IPS-15b (cell line): ENCODE measurements at regions not wholly inside any gene's neighbourhood (a gene's known extent, or its start where the extent isn't known, plus 50 kb on each side); places are given as distances from the start of the nearest gene placed in this dataset.

ENCODE experiments used
- H3K27me3 ChIP-seq: one replicate; pipeline ENCODE4 v1.6.1; 2013; ENCODE audit warnings: low read length; ENCODE audit not compliant: control insufficient read depth, insufficient read depth
- H3K36me3 ChIP-seq: one replicate; pipeline ENCODE4 v1.6.1; 2013; ENCODE audit warnings: low read length; ENCODE audit not compliant: control insufficient read depth, insufficient read depth
- H3K4me1 ChIP-seq: one replicate; pipeline ENCODE4 v1.6.1; 2013; ENCODE audit warnings: mild to moderate bottlenecking, low read length; ENCODE audit not compliant: control insufficient read depth, insufficient read depth
- H3K4me3 ChIP-seq: one replicate; pipeline ENCODE4 v1.5.1; 2013; ENCODE audit warnings: low read depth, low read length
- H3K9ac ChIP-seq: one replicate; pipeline ENCODE4 v1.6.1; 2013; ENCODE audit warnings: low read depth, mild to moderate bottlenecking, low read length
- H3K9me3 ChIP-seq: one replicate; pipeline ENCODE4 v1.6.1; 2013; ENCODE audit warnings: mild to moderate bottlenecking, low read length; ENCODE audit not compliant: control insufficient read depth, insufficient read depth

DNA sequence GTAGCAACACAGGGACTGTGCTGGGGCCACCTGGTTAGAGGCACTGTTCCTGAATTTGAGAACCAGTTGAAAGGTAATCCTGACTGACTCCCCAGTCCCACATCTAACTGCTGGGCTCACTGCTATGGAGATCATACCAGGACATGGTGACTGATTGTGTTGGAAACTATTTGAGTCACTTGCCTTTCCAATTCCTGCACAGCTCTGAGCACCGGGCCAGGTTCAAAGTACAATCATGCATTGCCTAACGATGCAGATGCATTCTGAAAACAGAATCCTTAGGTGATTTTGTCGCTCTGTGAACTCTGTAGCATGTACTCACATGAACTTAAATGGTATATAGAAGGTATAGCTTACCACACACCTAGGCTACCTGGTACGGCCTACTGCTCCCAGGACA is 215.3 kb downstream of the BMP7 start:
- Histone ChIP-seq H3K4me1 (no peaks in the 10 kb centered on the region), H3K9ac (no peak overlapping the region), H3K4me3 (no peak overlapping the region), H3K36me3 (peaks cover 4% of the 10 kb centered on the region), H3K9me3 (no peaks in the 10 kb centered on the region), H3K27me3 (no peaks in the 10 kb centered on the region)

DNA sequence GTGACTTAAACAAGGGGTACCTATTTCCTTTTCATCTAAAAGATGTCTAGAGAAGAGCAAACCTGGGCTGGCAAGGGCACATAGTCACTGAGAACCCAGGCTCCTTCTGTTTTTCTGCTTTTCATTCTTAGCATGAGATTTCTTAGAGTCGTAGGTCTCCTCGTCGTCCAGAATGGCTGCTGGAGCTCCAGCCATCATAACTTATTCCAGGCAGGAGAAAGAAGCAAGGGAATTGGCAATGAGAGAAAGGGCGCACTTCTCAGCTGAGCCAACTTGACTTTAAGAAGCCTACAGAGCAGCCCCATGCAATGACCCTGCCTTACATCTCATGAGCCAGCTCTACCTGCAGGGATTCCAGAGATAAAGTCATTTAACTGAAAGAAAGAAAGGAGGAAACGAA is 213.4 kb downstream of the BMP7 start:
- Histone ChIP-seq H3K4me1 (no peaks in the 10 kb centered on the region), H3K9me3 (no peaks in the 10 kb centered on the region), H3K27me3 (no peaks in the 10 kb centered on the region), H3K9ac (no peak overlapping the region), H3K36me3 (peaks cover 4% of the 10 kb centered on the region), H3K4me3 (no peak overlapping the region)

DNA sequence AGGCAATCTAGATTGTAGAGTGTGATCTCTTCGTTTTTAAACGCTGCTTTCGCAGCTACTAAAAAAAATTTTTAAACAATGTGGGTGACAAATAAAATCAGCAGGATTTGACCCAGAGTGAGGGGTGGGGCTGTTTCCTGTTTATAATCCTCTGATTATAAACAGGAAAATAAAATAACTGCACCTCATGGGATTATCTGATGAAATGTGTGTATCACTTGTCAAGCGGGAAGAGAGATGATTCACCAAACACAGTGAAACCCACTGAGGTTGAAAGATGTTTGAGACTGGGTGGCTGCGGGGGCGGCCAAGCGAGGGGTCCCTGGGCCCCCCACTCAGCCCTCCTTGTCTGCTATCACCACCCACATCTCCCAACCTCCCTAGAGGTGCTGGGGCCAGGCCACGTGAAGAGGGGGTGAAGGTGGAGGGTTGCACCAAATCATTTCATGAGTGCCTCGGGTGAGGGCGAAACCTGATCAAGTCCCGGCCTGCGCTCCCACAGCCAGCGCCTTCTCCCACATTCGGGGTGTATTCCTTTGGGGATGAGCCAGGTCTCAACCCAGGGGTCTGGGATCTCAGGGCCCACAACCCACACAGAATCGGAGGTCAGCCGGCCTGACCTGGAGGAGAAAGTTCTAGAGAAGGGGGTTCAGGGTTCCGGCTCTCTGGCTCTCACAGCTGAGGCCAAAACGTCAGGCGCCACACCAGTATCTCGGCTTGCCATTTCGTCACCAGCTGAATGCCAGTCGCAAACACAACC is 212.5 kb downstream of the BMP7 start:
- Histone ChIP-seq H3K27me3 (no peaks in the 10 kb centered on the region), H3K4me1 (no peaks in the 10 kb centered on the region), H3K9me3 (no peaks in the 10 kb centered on the region), H3K36me3 (peaks cover 4% of the 10 kb centered on the region), H3K9ac (no peak overlapping the region), H3K4me3 (no peak overlapping the region)

DNA sequence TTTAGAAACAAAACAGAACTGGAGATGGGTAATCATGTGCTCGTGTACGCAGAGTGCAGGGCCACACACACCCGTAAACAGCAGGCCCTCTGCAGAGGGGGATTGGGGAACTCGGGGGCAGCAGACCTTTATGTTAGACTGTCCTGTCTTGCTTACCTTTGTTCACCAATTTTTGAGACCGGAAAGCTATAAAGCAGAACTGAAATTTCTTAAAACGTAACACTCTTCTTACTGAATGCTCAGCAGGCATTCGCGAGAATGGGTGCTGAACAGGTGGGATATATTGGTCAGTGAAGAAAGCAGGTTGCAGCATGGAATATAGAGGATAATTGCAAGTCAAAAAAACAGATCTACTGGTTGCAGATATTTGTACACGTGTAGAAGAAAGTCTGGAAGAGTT is 211.1 kb downstream of the BMP7 start:
- H3K9ac ChIP-seq, result no peak overlapping the region
- no peaks in the 10 kb centered on the region for H3K9me3 ChIP-seq
- no peaks in the 10 kb centered on the region for H3K4me1 ChIP-seq
- H3K4me3 ChIP-seq, result no peak overlapping the region
- H3K27me3 ChIP-seq, result no peaks in the 10 kb centered on the region
- peaks cover 4% of the 10 kb centered on the region for H3K36me3 ChIP-seq

DNA sequence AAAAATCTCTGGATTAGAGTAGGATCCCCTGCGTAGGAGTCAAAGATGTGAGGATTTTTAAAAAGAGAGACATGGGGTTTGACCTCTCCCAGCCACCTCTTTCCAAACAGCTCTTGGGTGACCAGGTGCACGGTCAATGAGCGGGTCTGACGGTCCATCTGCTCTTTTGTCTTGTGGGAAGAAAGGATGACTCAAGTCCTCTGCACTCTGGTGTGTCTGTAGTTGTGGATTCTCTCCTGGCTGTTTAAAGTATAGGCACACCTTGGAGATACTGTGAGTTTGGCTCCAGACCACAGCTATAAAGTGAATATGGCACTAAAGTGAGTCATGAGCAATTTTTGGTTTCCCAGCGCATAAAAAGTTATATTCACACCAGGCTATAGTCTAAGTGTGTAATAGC is 209.8 kb downstream of the BMP7 start:
- Histone ChIP-seq H3K4me3 (no peak overlapping the region), H3K36me3 (peaks cover 4% of the 10 kb centered on the region), H3K9ac (no peak overlapping the region), H3K4me1 (peaks cover 2% of the 10 kb centered on the region), H3K9me3 (no peaks in the 10 kb centered on the region), H3K27me3 (no peaks in the 10 kb centered on the region)

DNA sequence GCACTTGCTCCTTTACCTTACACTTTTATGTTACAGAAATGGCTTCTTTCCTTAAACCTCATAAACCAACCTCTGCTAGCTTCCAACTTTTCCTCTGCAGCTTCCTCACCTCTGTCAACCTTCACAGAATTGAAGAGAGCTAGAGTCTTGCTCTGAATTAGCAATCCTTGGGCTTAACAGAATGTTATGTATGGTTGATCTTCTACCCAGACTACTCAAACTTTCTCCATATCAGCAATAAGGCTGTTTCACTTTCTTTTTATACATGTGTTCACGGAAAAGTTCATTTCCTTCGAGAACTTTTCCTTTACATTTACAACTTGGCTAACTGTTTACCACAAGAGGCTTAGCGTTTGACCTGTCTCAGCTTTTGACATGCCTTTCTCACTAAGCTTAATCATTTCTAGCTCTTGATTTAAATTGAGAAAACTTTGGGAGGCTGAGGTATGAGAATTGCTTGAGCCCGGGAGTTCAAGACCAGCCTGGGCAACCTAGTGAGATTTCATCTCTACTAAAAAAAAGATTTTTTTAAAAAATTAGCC is 207.3 kb downstream of the BMP7 start:
- Histone ChIP-seq H3K4me3 (no peak overlapping the region), H3K4me1 (peaks cover 2% of the 10 kb centered on the region), H3K9ac (no peak overlapping the region), H3K36me3 (peaks cover 3% of the 10 kb centered on the region), H3K27me3 (no peaks in the 10 kb centered on the region), H3K9me3 (no peaks in the 10 kb centered on the region)

DNA sequence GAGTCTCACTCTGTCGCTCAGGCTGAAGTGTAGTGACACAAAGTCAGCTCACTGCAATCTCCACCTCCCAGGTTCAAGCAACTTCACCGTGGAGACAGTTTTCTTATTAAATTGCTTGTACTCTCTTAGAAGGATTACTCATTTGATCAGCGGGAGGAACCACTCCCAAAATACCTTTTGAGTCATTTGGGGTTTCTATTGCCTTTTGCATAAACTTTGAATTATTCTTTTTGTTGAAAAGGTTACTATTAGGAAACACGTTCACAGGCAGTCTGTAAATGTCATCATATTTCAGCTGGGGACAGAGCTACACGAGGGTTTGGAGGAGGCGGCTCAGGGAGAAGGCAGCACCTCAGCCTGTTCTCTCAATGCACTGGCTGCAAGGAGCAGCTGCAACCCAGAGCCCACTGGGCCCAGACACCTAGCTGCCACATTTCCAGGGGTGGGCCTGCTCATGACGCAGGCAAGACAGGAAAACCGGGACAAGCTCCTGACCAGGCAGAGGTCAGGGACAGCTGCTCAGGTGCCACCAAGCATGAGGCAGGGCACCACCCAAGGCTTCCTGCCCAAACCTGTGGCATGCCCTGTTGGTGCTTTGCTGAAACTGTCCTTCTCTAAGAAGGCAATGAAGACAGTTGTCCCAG is 205.9 kb downstream of the BMP7 start:
- H3K27me3 ChIP-seq, result no peaks in the 10 kb centered on the region
- H3K4me1 ChIP-seq, result peaks cover 2% of the 10 kb centered on the region
- H3K9me3 ChIP-seq, result no peaks in the 10 kb centered on the region
- H3K36me3 ChIP-seq, result no peaks in the 10 kb centered on the region
- no peak overlapping the region for H3K4me3 ChIP-seq
- H3K9ac ChIP-seq, result no peak overlapping the region

DNA sequence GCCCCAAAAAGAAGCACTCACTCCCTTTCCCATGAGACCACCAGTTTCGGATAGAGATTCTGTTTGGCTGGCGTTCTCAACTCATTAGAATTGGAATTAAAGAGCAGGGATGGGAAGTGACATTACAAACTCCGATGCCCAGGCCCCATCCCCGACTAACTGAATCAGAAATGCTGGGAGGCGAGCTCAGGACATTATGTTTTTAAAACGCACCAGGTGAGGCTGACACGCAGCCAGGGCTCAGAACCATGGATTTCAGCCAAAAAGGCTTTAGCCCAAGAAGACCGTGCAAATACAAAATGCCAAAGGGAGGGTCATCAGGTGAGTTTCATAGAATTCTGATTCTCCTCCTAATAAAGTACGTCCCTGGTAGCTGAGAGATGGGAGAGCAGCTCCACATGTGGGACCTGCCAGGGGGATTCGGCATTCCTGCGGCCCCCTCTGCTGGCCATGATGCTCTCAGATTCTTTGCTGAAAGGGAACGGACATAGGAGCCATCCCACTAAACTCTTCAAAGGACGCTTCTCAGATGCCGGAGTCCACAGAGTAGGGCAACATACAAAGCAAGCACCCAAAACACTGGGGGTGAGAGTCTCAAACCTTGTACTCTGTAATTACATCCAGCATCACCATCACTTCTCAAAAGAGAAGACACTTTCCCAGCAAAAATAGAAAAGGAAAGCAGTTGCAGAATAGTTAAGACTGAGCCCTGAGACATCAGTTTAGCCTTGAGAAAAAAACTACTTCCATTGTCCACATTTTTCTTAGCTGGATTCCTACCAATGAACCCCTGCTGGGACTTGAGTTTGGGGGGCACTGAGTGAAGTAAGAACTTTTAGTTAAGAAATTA is 205.2 kb downstream of the BMP7 start:
- Histone ChIP-seq H3K4me3 (no peak overlapping the region), H3K4me1 (peaks cover 2% of the 10 kb centered on the region), H3K9ac (no peak overlapping the region), H3K9me3 (no peaks in the 10 kb centered on the region), H3K36me3 (no peaks in the 10 kb centered on the region), H3K27me3 (no peaks in the 10 kb centered on the region)

DNA sequence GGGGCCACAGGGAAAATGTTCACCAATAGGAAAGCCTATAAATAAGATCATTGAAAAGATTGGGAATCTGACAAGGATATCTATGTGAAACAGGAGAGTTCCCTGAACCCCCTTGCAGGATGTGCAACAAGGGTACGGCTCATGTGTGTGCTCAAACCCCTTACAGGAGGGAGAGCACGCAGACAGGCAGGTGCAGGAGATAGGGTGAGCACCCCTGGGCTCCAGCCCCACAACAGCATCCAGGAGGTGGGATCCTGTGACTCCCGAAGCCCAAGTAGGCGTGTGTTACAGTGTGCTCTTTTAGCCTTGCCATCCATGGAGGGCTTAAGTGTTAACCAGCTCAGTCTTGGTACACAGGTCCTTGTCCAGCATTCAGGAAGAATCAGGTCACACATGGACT is 204.2 kb downstream of the BMP7 start:
- H3K9me3 ChIP-seq, result no peaks in the 10 kb centered on the region
- no peaks in the 10 kb centered on the region for H3K27me3 ChIP-seq
- H3K4me1 ChIP-seq, result peaks cover 2% of the 10 kb centered on the region
- H3K4me3 ChIP-seq, result no peak overlapping the region
- H3K36me3 ChIP-seq, result no peaks in the 10 kb centered on the region
- H3K9ac ChIP-seq, result no peak overlapping the region

DNA sequence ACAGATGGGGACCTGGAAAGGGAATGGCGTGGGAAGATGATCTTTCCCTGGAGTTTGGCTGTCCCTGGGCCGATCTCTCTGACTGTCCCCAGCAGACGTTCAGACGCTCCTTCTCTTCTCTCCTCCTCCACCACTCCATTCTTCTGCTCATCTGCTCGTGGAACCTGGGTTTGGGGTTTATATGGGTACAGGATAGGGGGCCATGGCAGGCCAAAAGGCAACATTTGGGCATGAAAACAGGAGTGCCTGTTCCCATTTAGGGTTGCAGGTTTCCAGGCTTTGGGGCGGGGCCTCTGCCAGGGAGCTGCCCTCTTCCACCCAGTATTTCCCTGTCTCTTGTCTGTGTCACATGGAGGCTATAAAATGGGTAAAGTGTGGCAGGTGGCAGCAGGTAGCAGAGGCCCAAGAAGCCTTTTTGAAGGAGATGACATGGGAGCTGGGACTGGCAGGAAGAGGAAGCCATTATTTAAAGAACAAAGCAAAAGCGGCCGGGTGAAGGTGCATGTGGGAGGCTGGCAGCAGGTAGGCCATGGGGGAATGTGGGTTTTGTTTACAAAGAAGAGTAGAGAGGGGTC is 203.7 kb downstream of the BMP7 start:
- Histone ChIP-seq H3K4me3 (no peak overlapping the region), H3K9me3 (no peaks in the 10 kb centered on the region), H3K36me3 (no peaks in the 10 kb centered on the region), H3K4me1 (peaks cover 6% of the 10 kb centered on the region), H3K9ac (no peak overlapping the region), H3K27me3 (no peaks in the 10 kb centered on the region)

DNA sequence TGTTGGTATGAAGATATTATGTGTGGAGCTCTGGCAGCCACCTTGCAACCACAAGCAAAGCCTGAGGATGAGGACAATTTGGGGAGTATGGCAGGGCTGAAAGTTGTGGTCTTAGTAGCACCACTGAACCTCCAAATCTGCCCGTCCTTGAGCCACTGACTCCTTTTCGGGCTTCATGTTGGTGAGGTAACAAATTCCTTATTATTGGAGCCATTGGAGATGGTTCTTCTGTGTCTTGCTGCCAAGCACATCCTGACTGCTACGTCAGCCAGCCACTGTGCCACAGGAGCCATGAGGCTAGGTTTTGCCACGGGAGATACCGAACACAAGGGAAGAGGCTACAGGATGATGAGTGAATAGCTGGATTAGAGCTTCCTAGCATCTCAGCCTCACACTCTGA is 201.6 kb downstream of the BMP7 start:
- Histone ChIP-seq H3K9me3 (no peaks in the 10 kb centered on the region), H3K4me3 (no peak overlapping the region), H3K9ac (no peak overlapping the region), H3K4me1 (peaks cover 8% of the 10 kb centered on the region), H3K27me3 (peaks cover 5% of the 10 kb centered on the region), H3K36me3 (no peaks in the 10 kb centered on the region)
